Ishikawa (cell line): ENCODE measurements at regions not wholly inside any gene's neighbourhood (a gene's known extent, or its start where the extent isn't known, plus 50 kb on each side); places are given as distances from the start of the nearest gene placed in this dataset.

Source experiments
- RAD21 ChIP-seq: IDR thresholded peaks from 2 replicates; pipeline ENCODE4 v1.6.1; 2012; ENCODE audit warnings: low read depth
- TCF12 ChIP-seq: IDR thresholded peaks from 2 replicates; pipeline ENCODE4 v1.6.1; 2012; ENCODE audit warnings: low read depth
- TEAD4 ChIP-seq: IDR thresholded peaks from 2 replicates; pipeline ENCODE4 v1.6.1; 2012
- TF ChIP-seq, protein P1 (sequence below): IDR thresholded peaks from 2 replicates; pipeline ENCODE4 v1.6.1; 2012
- TF ChIP-seq, protein P2 (sequence below): IDR thresholded peaks from 2 replicates; pipeline ENCODE4 v1.6.1; 2012; ENCODE audit warnings: low read depth, mild to moderate bottlenecking

DNA sequence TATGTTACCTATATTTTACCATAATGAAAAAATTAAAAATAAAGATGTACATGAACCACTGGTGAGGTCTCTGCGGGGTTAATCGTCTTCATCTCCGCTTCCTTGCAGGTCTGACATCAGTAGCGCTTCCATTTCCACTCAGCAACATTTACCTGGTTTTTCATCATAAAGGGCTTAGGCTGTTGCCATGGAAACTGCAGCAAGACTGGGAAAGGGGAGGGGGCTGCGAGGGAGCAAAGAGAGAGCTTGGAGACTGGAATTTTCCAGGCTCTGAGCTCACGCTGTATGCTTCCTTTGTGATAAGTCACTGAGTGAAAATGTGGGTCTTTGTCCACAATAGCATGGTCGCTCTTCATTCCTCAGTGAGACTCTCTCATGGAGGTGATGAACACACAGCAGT lies 136.6 kb upstream of the USP29 start:
- TF ChIP-seq TEAD4, result no peak
- TF ChIP-seq RAD21, result no peak
- no peak for TF ChIP-seq TCF12
- TF ChIP-seq, protein P1, sequence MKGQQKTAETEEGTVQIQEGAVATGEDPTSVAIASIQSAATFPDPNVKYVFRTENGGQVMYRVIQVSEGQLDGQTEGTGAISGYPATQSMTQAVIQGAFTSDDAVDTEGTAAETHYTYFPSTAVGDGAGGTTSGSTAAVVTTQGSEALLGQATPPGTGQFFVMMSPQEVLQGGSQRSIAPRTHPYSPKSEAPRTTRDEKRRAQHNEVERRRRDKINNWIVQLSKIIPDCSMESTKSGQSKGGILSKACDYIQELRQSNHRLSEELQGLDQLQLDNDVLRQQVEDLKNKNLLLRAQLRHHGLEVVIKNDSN, result no peak
- TF ChIP-seq, protein P2, sequence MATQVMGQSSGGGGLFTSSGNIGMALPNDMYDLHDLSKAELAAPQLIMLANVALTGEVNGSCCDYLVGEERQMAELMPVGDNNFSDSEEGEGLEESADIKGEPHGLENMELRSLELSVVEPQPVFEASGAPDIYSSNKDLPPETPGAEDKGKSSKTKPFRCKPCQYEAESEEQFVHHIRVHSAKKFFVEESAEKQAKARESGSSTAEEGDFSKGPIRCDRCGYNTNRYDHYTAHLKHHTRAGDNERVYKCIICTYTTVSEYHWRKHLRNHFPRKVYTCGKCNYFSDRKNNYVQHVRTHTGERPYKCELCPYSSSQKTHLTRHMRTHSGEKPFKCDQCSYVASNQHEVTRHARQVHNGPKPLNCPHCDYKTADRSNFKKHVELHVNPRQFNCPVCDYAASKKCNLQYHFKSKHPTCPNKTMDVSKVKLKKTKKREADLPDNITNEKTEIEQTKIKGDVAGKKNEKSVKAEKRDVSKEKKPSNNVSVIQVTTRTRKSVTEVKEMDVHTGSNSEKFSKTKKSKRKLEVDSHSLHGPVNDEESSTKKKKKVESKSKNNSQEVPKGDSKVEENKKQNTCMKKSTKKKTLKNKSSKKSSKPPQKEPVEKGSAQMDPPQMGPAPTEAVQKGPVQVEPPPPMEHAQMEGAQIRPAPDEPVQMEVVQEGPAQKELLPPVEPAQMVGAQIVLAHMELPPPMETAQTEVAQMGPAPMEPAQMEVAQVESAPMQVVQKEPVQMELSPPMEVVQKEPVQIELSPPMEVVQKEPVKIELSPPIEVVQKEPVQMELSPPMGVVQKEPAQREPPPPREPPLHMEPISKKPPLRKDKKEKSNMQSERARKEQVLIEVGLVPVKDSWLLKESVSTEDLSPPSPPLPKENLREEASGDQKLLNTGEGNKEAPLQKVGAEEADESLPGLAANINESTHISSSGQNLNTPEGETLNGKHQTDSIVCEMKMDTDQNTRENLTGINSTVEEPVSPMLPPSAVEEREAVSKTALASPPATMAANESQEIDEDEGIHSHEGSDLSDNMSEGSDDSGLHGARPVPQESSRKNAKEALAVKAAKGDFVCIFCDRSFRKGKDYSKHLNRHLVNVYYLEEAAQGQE, result no peak
